ENCODE measurements at regions not wholly inside any gene's neighbourhood (a gene's known extent, or its start where the extent isn't known, plus 50 kb on each side); places are given as distances from the start of the nearest gene placed in this dataset.
A peak's percentile ranks its signal among the peaks of the same experiment; 100 is the strongest.
"Not testable (repeated sequence)": the region's sequence is repeated elsewhere in the genome, so short reads cannot be mapped to it uniquely, and the experiment has no call there.

- no peak for DNase-seq (ENCODE audit: low spot score)
These were observed 452.5 kb downstream of the ZNF516 start for GRCh38 chr18:76042511-76042910.

GRCh38 chr18:76018210-76018609 is 476.8 kb downstream of the ZNF516 start:
- no peak for DNase-seq (ENCODE audit: low spot score)

GRCh38 chr18:76013057-76013456 is 482.0 kb downstream of the ZNF516 start:
- DNase-seq (ENCODE audit: low spot score): no peak

- DNase-seq (ENCODE audit: low spot score): no peak
These were observed 489.3 kb downstream of the ZNF516 start for GRCh38 chr18:76005632-76006208.

GRCh38 chr18:75987913-75988312 is 507.1 kb downstream of the ZNF516 start:
- not testable (repeated sequence) for DNase-seq (ENCODE audit: low spot score)

GRCh38 chr18:75984853-75985252 is 510.2 kb downstream of the ZNF516 start:
- DNase-seq (ENCODE audit: low spot score): no peak

- DNase-seq (ENCODE audit: low spot score): no peak
These were observed 513.9 kb downstream of the ZNF516 start for GRCh38 chr18:75981102-75981501.

- no peak for DNase-seq (ENCODE audit: low spot score)
These were observed 518.0 kb downstream of the ZNF516 start for GRCh38 chr18:75977081-75977480.

- no peak for DNase-seq (ENCODE audit: low spot score)
These were observed 524.8 kb downstream of the ZNF516 start for GRCh38 chr18:75970212-75970611.

- DNase-seq (ENCODE audit: low spot score): no peak
These were observed 528.6 kb downstream of the ZNF516 start for GRCh38 chr18:75966431-75966830.

GRCh38 chr18:75962036-75962572 is 532.9 kb downstream of the ZNF516 start:
- no peak for DNase-seq (ENCODE audit: low spot score)

GRCh38 chr18:75960356-75960755 is 532.9 kb upstream of the SMIM21 start:
- DNase-seq (ENCODE audit: low spot score): not testable (repeated sequence)

GRCh38 chr18:75959150-75959549 is 531.6 kb upstream of the SMIM21 start:
- DNase-seq (ENCODE audit: low spot score): no peak

GRCh38 chr18:75958683-75959082 is 531.2 kb upstream of the SMIM21 start:
- DNase-seq (ENCODE audit: low spot score): no peak

- no peak for DNase-seq (ENCODE audit: low spot score)
These were observed 517.9 kb upstream of the SMIM21 start for GRCh38 chr18:75945265-75945933.

- no peak for DNase-seq (ENCODE audit: low spot score)
These were observed 509.8 kb upstream of the SMIM21 start for GRCh38 chr18:75937306-75937705.

GRCh38 chr18:75936862-75937261 is 509.4 kb upstream of the SMIM21 start:
- no peak for DNase-seq (ENCODE audit: low spot score)

GRCh38 chr18:75931079-75931478 is 503.6 kb upstream of the SMIM21 start:
- no peak for DNase-seq (ENCODE audit: low spot score)

GRCh38 chr18:75928706-75929105 is 501.2 kb upstream of the SMIM21 start:
- DNase-seq (ENCODE audit: low spot score): no peak

GRCh38 chr18:75927791-75928190 is 500.3 kb upstream of the SMIM21 start:
- no peak for DNase-seq (ENCODE audit: low spot score)

- no peak for DNase-seq (ENCODE audit: low spot score)
These were observed 499.3 kb upstream of the SMIM21 start for GRCh38 chr18:75926811-75927210.

GRCh38 chr18:75923169-75923568 is 495.7 kb upstream of the SMIM21 start:
- DNase-seq (ENCODE audit: low spot score): peak; percentile 50

- no peak for DNase-seq (ENCODE audit: low spot score)
These were observed 489.1 kb upstream of the SMIM21 start for GRCh38 chr18:75916624-75916982.
